Glomerular endothelial cell (primary cell): ENCODE measurements at regions not wholly inside any gene's neighbourhood (a gene's known extent, or its start where the extent isn't known, plus 50 kb on each side); places are given as distances from the start of the nearest gene placed in this dataset.

ENCODE experiments used
- DNase-seq: peaks from one replicate; pipeline ENCODE4 v3.0.0-alpha.2; 2011; ENCODE audit warnings: low read depth, low spot score; ENCODE audit errors: extremely low read depth

GRCh38 chr12:116381240-116381743 is 103.8 kb upstream of the MED13L start:
- DNase-seq: no peak

- DNase-seq: peak; percentile 80
Measured at GRCh38 chr12:116381744-116382685, 104.5 kb upstream of the MED13L start.

DNA sequence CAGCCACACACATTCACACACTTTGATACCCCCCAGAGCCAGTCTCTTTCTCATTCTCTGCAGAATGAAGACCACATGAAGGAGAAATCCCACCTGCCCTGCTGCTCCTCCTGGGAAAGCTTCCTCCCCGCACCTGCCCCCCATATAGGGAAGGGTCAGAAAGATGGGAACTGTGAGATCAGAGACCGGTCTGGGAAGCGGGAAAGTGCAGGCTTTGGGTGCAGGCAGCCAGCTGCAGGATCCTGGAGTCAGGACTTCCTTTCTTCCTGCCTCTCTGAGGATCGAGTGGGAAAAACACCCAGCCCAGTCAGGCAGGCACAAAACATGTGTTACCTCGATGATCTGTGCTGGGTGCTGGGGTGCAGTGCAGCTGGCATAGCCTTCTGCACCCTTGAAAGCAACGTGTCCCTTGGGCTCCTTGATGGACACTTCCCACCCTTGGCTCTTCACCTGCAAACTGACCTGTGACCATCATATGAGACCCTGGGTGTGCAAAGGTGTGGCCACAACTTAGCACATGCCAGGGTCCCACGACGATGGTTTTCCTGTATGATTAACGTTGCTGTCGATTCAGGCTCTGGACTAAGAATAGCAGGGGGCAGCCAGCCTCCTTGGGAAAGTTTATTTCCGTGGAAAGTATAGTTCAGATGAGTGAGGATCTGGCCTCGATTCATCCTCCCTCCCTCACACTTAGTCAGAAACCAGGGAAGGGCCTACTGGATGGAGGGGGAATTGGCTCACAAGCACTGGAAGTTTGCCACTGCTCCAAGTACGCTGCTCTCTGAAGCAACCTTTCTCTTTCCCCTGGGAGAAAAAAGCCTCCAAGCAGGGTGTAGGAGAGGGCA is 105.4 kb upstream of the MED13L start:
- no peak for DNase-seq

DNA sequence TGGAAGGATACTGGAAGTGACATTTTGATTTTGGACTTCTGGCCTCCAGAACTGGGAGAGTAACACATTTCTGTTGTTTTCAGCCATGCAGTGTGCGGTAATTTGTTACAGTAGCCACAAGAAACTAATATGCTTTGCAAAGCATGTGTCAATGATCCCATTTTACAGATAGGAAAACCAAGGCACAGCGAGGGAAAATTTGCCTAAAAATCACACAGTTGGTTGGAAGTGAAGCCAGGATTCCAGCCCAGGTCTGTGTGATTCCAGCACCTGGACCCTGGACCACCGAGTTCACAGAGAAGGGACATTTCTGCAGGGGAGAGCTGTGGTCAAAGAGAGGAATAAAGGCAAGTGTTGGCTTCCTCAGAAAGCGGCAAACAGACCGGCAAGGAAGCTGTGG is 106.7 kb upstream of the MED13L start:
- no peak for DNase-seq

GRCh38 chr12:116384691-116385485 is 107.4 kb upstream of the MED13L start:
- DNase-seq: no peak

GRCh38 chr12:116385486-116386217 is 108.2 kb upstream of the MED13L start:
- DNase-seq: no peak

DNA sequence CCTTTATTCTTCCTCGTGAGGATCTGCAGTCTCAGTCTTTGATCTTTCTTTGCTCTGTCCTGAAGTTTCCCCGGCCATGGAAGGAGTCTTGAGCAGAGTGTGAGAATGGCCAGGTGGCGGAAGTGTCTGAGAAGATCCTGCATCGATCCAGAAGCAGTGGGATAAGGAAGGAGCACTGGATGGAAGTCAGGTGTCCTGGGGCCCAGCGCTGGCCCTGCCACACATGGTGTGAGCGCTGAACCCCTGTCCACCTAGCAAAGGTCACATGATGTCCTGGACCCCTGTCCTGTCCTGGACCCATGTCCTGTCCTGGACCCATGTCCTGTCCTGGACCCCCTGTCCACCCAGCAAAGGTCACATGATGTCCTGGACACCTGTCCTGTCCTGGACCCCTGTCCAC is 111.8 kb upstream of the MED13L start:
- no peak for DNase-seq

- no peak for DNase-seq
Measured at GRCh38 chr12:116389990-116390389, 112.5 kb upstream of the MED13L start.

GRCh38 chr12:116390401-116391335 is 113.2 kb upstream of the MED13L start:
- DNase-seq: no peak

DNA sequence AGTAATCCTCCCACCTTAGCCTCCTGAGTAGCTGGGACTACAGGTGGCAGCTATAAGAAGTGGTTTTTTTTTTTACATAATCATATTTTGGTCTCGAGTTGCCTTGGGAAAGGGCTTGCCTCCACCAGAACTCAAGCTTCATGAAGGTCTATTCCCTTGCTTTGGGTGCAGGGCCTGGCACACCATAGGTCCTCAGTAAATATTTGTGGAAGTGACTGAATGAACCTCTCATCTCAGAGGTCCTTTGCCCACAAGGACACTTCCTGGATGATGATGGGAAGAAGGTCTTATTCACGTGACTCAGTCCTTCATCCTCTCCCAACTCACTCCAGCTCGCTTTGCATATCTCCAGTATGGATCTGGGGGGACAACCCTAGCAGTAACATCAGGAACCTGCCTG is 114.0 kb upstream of the MED13L start:
- no peak for DNase-seq

- no peak for DNase-seq
Measured at GRCh38 chr12:116392061-116392460, 114.6 kb upstream of the MED13L start.

- no peak for DNase-seq
Measured at GRCh38 chr12:116393255-116393654, 115.8 kb upstream of the MED13L start.

DNA sequence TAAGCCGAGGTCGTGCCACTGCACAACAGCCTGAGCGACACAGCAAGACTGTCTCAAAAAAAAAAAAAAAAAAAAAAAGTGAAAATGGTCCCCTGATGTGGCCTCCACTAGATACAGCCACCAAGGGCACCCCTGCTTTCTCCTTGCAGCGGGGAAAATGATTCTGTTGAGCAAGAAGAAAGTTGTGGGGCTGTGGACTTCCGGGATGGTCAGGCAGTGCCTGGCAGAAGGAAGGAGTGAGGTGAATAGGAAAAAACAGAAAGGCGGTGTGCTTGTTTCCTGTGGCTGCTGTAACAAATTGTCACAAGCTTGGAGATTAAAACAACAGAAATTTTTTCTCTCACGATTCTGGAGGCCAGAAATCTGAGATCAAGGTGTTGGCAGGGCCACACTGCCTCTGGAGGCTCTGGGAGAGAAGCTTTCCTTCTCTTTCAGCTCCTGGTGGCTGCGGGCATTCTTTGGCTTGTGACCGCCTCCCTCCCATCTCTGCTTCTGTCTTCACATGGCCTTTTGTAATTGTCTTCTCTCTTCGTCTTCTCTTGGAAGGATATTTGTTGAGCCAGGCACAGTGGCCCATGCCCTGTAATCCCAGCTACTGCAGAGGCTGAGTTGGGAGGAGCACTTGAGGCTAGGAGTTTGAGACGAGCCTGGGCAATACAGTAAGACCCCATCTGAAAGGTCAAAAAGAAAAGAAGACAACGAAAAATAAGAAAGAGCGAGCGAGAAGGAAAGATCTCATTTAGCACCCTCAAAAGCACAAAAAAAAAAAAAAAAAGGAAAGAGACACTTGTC is 116.6 kb upstream of the MED13L start:
- no peak for DNase-seq

- no peak for DNase-seq
Measured at GRCh38 chr12:116395396-116395795, 117.9 kb upstream of the MED13L start.

DNA sequence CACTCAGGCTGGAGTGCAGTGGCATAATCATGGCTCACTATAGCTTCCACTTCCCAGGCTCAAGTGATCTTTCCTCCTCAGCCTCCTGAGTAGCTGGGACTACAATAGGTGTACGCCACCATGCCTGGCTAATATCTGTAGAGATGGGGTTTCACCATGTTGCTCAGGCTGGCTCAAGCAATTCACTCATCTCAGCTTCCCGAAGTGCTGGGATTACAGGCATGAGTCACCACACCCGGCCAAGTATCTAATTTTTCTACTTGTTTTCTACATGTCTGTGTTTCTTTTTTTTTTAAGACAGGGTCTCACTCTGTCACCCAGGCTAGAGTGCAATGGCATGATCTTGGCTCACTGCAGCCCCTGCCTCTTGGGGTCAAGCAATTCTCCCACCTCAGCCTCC is 119.7 kb upstream of the MED13L start:
- no peak for DNase-seq

DNA sequence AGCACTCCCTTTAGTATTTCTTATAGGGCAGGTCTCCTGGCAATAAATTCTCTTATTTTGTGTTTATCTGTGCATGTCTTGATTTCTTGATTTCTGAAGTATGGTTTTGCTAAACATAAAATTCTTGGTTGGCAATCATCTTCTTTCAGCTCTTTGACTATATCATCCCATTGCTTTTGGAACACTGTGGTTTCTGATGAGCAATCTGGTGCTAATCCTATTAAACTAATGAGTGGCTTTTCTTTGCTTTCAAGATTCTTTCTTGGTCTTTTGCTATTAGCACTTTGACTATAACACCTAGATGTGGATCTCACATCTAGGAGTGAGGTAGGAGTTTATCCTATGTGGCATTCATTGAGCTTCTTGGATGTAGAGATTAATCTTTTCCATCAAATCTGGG is 120.7 kb upstream of the MED13L start:
- no peak for DNase-seq

- no peak for DNase-seq
Measured at GRCh38 chr12:116399055-116399454, 121.6 kb upstream of the MED13L start.
